CD4-positive, alpha-beta T cell treated with Interleukin-21 for 1 hour (primary cell): ENCODE measurements at regions not wholly inside any gene's neighbourhood (a gene's known extent, or its start where the extent isn't known, plus 50 kb on each side); places are given as distances from the start of the nearest gene placed in this dataset.

Experiments used
- DNase-seq: peaks from one replicate; pipeline ENCODE4 v3.0.0-alpha.2; 2020

DNA sequence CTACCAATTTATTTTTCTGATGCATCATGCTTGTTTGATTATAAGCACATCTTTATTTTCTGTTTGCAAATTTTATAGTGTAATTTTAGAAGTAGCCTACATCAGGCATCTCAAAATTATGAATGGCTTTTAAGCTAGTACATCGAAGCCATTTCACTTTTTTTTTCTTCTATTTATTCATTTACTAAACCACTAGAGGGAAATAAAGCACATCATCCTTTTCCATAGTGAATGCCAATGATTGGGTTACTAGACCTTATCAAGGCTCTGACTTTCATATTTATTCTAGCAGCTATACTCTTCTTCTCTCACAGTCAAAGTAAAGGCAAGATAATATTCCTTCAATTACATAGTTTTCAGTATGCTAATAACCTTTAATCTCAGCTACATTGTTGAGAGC, 736.4 kb upstream of the LRFN5 start:
- DNase-seq: no peak

DNA sequence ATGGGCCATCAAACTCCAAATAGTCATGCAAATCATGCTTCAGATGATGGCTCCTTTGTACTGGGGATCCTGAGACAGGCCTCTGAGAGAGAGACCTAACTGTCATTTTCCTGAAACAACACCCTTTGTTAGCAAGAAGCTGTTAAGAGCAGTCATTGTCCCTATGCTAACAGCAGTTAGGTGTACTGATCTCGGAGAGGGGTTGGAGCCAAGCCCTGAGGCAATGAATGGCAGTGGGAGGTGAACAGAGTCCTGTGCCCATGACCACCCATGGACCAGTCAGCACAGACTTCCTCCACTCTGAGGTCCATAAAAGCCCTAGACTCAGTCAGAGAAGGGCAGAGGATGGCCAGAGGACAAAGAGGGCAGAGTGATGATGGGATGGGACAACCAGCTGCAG, 747.6 kb upstream of the LRFN5 start:
- no peak for DNase-seq

DNA sequence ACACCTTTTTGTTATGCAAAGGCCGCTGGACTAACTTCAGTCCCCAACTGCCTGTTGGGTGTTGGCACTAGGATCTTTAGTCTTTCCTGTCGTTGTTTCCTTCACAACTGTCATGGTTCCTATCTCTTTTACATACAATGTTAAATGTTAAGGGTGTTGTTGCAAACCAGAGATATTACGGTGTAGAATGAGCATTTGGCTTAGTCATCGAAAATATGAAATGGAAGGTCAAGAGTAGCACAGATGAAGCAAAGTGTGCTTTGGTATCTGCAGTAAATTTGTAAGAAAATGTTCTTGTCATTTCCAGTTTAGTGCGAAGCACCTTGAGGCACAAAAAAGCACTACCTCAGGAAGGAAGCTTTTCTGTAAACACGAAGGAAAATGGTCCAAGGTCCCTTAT, 751.3 kb upstream of the LRFN5 start:
- DNase-seq: no peak

DNA sequence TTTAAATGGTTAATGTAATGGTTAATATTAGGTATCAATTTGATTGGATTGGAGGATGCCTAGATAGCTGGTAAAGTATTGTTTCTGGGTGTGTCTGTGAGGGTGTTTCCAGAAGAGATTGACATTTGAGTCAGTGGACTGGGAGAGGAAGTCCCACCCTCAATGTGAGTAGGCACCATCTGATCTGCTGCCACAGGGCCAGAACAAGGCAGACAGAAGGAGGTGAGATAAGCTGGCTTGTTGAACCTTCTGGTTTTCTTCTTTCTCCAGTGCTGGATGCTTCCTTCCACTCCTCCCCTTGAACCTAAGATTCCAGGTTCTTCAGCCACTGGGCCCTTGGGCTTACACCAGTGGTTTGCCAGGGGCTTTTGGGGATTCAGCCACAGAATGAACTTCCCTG, 756.5 kb upstream of the LRFN5 start:
- no peak for DNase-seq

DNA sequence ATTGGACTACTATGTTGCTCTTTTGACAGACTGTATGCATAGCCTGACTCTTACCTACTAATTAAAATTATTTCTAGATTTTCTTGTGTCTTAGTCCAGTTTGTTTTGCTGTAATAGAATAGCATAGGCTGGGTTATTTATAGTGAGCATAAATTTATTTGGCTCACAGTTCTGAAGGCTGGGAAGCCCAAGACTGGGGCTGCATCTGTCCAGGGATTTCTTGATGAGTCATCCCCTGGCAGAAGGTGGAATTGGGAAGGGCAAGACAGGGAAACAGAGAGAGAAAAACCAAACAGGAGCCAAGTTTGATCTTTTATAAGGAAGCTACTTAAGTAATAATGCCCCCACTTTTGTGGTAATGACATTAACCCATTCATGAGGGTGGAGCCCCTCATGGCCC, 759.2 kb upstream of the LRFN5 start:
- DNase-seq: no peak

DNA sequence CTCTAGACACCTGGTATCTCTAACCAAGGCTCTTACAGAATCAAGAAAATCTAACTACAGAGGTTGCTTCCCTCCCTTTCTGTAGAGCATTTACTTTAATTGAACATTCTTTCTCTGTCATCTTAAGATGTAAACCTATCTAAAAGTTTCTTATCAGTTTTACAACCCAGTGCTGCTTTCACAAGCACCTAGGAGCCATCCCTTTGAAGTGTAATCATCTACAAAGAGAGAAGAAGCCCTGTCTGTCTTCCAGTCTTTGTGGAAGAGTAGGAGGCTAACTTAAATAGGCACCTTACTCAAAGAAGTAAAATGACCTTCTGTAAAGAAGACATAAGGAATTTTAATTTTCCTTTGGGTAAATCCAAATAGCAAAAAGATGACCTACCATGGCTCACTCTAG, 763.9 kb upstream of the LRFN5 start:
- DNase-seq: no peak

DNA sequence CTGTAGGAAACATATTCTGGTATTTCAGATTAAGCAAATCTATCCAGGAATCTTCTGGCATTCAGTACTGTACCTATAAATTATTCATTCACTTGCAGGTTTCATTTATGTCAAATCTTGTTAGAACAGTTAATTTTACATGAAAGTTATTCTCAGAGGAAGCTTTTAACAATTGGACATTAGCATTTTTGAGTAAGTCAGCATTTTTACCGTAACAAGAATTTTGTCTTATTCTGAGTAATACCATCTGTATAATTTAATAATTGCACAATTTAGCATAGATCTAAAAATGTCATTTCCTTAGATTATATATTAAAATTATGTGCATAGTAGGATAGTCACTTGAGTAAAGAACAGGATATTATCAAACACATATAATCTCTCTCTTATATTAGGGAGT, 764.8 kb upstream of the LRFN5 start:
- no peak for DNase-seq

DNA sequence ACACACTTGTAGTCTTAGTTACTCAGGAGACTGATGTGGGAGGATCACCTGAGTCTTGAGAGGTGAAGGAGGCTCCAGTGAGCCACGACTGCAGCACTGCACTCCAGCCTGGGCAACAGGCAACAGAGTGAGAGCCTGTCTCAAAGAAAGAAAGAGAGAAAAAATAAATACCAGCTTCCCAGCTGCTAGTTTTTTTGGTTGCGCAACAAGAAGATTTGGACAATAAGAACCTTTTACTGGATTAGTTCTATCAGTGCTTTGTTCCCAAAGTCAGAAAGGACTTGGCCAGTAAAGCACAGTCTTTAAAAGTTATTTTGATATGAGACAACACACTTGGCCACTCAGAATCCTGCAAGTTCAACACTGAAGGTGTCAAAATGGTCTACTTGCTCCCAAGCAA, 768.1 kb upstream of the LRFN5 start:
- DNase-seq: no peak

DNA sequence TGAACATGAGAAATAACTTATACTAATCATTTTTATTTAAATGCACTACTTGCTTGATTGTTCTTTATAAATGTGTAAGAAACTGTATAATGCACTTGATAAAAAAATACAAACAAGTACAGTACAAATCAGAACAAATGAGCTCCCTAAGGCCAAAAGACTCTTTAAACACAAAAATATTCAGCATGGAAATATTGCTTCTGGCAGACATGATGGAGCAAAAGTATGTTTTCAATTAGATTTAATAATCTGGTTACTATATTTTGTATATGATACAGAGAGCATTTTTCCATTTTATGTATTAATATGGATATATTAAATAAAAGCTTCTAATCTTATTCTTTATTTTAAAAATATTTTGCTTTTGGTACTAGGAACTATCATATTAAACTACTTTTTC, 800.2 kb upstream of the LRFN5 start:
- no peak for DNase-seq

DNA sequence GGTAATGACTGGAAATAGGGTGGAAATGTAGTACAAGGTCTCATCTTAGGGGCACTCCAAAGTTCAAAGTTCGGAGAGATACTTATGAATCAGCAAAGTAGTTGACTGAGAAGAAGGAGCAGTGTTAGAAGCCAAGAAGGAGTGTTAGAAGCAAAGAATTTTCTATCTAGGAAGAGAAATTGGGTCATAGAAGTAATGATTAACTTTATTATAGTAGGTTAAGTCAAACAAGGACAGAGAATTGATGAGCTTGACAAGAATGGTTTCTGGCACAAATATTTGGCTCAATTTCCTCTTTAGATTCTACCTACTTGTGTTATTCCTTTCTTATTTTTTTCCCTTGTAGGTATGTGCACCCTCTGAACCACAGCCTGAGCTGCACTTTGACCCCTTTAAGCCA, 810.5 kb upstream of the LRFN5 start:
- no peak for DNase-seq

DNA sequence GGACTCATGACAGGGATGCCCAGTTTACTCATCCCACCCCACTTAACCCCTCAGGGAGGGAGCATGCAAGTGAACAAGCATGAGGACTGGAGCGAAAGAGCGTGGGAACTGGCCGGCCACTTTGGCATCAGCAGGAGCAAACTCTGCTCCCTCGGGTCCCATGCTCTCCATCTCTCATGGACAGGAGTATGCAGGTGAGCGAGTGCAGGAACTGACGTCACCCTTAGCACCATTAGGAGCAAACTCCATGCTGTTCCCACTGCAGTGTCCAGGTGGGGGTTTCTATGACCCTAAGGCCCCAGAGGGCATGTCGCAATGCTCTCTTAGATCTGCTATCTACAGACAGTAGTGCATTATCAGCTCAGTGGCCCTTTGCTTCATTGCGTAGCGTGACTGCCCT, 821.8 kb upstream of the LRFN5 start:
- DNase-seq: no peak

DNA sequence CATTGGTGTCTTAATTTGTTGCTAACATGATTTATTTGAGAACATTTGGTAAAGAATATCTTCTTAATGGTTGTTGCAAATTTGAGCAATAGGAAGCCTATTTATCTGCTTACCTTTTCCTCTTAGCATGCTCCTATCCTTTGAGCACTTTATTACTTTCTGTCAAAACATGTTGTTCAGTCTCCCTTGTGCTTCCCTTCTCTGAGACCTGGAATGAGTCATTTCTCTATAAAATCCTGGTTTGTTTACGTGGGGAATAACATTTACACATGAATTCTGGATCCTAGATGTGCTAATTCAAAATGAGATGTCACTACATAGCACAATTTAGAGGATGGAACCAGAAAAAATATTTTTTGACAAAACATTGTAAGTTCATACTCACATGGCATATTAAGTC, 844.0 kb upstream of the LRFN5 start:
- no peak for DNase-seq

DNA sequence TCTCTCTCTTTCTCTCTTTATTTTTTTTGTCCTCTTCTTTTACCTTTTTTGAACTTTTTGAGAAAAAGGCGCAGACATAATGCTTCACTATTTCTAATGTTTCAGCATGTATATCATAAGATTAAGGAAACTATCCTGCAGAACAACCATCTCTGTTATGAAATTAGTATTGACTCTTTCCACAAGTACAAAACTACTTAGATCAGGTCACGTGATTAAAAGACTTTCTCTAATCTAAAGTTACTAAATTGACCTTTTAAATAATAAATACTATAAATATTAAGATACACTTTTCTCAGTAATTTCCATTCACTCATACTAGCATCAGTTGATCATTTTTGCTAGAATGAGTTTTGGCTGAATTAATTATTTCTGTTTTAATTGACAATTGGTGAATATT, 844.5 kb upstream of the LRFN5 start:
- DNase-seq: no peak

DNA sequence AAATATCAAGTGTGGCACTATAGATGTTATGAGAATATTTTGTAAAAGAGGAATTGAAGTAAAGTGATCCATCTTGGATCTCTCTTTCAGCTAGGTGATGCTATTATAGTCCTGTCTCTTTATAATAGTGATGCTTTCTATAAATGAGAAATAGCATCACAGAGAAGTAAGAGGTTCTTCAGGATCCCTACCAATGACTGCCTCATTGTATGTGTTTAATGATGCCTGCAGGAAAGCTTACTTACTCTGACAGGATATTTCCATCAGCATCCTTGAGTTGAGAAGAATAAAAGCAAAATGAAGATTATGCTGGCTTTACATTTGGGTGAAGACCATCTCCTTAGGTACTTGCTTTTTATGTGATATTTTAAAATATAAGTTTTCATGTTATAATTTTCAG, 846.0 kb upstream of the LRFN5 start:
- no peak for DNase-seq

DNA sequence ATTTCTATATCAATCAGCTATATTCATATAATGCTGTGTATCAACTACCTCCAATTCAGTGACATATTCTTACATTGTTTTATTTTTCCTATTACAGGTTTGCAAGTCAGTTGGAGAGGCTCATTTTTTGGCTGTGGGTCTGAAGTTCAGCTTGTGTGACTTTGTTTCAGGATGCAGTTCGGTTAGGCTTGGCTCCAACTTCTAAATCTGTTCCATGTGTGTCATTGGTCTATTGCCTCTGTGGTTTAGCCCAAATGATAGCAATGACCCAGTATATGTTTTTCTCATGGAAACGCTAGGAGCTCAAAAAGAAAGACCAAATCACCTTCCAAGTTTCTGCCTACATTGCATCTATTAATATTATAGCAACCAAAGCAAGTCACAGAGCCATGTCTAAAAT, 848.6 kb upstream of the LRFN5 start:
- no peak for DNase-seq

DNA sequence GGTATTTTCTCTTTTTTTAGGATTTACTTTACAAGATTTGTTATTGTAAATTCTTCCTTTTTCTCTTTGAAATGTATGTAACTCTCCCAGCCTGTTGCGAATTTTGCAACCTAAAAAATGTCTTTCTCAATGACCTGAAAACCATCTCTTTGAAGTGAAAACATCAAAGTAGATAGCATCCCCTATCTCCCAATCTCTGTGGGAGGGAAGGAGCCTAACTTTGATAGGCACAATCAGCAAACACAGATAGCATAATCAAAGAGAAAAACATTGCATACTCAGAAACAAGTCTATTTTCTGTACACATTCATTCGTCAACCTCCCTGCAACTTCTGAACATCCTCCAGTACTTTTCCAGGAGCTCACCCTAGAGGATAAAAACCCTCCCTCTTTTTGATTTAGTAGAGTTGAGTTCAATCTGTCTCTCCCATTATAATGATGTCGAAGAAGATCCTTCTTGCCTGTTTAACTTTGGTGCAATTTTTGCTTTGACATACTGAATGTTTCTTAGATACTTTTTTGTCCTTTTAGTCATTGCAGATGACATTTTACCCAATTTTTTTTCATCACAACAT, 849.2 kb upstream of the LRFN5 start:
- no peak for DNase-seq

DNA sequence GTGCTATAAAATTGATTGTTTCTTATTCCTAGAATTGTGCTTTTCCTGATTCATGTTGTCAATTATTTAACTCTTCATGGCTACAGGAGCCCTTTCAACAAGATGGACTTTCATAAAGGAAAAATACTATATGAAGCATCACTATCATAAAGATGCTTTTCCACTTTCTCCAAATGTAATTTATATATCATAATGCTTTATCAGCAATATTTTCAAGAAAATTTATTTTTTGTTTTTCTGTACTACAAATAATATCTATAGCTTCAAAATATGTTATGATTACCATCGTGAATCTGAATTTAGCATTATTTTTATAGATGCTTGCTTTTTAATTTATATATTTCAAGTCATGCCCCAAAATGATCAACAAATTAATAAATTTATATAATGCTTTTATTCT, 873.5 kb upstream of the LRFN5 start:
- no peak for DNase-seq

DNA sequence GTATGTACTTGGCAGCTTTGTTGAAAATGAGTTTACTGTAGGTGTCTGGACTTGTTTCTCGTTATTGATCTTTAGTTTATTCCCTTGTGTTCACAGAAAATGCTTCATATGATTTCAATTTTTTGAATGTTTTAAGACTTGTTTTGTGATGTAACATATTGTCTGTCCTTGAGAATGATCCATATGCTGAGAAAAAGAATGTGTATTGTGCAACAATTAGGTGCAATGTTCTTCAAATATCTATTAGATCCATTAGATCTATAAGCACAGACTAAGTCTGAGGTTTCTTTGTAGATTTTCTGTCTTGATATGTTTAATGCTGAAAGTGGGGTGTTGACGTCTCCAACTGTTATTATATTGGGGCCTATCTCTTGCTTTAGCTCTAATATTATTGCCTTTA, 879.6 kb upstream of the LRFN5 start:
- DNase-seq: no peak

DNA sequence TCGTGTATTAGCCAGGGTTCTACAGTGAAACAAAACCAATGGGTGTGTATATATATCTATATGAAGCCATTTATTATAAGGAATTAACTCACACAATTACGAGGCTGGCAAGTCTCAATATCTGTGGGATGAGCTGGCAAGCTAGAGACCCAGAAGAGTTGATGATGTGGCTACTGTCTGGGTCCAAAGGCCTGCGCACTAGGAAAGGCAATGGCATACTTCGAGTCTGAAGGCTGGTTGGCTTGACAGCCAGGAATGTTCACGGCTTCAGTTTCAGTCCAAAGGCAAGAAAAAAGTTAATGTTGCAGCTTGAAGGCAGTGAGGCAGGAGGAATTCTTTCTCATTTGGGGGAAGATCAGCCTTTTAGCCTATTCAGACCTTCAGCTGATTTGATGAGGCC, 893.3 kb upstream of the LRFN5 start:
- DNase-seq: no peak

DNA sequence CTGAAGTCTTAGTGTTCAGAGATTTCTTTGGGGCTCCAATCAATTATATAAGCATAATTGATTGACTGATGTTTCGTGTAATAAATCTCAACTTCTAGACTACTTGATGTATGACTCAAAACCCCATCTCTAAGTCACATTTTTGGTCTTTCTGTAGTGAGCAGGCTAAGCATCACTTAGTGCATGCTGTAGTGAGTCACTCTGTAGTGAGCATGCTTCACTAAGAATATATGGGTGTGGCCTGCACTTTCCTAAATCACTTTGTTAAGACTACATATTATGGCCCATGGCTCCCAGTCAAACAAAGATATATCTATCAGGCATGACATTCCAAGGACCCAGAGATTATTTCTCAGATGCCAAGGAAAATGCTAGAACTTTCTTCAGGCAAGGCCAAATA, 909.4 kb upstream of the LRFN5 start:
- no peak for DNase-seq

DNA sequence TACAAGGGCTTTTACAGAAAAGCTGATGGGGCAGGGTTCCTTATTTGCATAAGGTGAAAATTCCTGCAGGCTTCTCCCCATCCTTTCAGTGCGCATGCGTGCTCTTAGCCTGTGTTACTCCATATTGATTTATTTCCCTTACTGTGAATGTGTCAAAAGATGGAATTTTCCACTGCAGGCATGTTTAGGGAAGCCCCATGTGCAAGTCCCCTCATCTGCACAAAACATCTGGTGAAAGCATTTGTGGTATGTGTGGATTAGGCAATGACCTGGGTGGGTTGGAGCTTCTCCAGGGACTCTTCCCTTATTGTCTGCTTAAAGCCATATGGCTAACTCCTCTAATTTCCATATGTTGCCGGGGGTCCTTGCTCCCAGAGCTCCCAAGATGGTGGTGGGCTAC, 912.7 kb upstream of the LRFN5 start:
- no peak for DNase-seq

DNA sequence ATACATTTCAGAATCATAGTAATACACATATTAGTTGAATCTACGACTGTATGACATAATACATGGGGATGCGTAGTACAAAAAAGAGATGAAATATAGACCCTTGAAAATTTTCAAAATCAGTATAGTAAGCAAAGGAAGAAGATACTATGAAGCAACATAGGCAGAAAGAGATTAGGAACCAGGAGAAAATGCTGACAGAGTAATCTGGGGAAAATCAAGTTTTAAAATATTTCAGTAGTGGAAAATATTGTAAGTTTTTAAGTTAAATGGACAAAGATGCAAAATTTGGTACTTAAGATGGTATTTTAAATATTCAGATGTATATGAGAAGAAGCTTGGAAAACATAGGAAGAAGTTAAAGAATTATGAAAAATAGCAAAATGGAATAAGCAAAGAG, 915.6 kb upstream of the LRFN5 start:
- DNase-seq: no peak

DNA sequence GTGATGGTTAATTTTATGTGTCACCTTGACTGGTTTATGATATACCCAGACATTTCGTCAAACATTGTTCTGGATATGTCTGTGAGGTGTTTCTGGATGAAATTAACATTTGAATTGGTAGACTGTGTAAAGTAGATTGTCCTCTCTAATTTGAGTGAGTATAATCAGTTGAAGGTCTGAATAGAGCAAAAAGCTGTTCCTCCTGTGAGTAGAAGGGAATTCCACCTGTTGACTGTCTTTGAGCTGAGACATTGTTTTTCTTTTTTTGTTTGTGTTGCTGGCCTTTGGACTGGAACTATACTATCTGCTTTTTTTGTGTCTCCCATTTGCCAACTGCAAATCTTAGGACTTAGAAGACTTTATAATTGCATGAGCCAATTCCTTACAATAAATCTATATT, 920.9 kb upstream of the LRFN5 start:
- DNase-seq: no peak

DNA sequence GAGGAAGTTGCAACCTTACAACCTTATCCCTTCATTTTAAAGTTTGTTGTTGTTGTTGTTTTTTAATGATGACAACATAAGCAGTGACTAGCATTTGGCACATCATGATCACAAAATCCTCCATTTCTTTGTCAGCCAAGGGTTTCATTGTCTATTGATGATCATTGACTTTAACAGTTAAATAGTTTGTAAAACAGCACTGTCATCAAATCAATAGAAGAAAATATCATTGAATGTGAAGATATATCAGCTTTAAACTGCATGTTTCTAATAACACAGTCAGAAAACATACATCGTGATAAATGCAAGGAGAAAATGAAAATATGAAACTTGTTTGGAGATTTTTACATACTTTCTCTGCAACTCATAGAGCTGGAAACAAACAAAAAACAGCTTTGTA, 922.3 kb upstream of the LRFN5 start:
- no peak for DNase-seq

DNA sequence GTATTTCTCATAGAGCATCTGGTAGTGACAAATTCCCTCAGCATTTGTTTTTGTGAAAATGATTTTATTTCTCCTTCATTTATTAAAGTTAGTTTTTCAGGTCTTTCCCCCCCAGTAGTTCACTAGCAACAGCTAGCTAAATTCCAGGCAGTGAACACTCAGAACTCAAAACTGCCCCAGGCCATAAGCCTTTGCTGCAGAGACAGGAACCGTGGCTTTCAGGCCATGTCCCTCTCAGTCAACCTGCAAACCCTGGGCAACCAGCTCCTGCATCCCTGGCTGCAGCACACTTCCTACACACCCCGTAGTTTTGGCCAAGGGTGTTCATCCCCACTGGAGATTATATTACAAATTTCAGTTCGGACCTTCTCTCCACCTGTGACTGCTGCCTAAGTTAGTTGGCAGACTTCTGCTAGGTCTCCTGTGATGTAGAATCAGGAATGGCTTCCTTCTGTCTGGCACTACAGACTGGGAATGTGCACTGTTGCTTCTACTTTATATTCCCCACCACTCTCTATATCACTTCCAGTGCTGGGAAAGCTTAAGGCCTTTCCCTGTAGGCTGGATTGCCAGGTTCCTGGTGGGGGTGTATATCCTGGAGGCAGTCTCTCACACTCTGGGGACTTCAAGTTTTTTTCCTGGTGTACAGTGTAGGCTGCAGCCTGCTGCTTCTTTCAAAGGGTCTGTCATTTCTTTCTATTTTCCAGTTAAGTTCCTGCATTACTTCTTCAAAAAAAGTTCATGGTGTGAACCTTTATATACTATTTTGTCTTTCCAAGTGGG, 924.4 kb upstream of the LRFN5 start:
- DNase-seq: no peak
